H9 (cell line): ENCODE measurements at regions not wholly inside any gene's neighbourhood (a gene's known extent, or its start where the extent isn't known, plus 50 kb on each side); places are given as distances from the start of the nearest gene placed in this dataset.
"Not testable (repeated sequence)": the region's sequence is repeated elsewhere in the genome, so short reads cannot be mapped to it uniquely, and the experiment has no call there.

Experiments used
- DNase-seq: peaks from one replicate; pipeline ENCODE4 v3.0.0-alpha.2; 2017
- H2AFZ ChIP-seq: one replicate; pipeline ENCODE4 v1.6.1; 2013; ENCODE audit warnings: mild to moderate bottlenecking, low read length, control low read depth, moderate library complexity
- H2AK5ac ChIP-seq: 2 replicates; pipeline ENCODE4 v1.6.1; 2013; ENCODE audit warnings: low read length, control low read depth, mixed read lengths; ENCODE audit not compliant: insufficient read length
- H2BK120ac ChIP-seq: one replicate; pipeline ENCODE4 v1.6.1; 2013; ENCODE audit warnings: low read depth, mild to moderate bottlenecking, low read length, control low read depth, inconsistent platforms; ENCODE audit not compliant: poor library complexity, severe bottlenecking
- H2BK12ac ChIP-seq: 2 replicates; pipeline ENCODE4 v1.6.1; 2013; ENCODE audit warnings: low read length, control low read depth, mixed read lengths, low read depth; ENCODE audit not compliant: insufficient read length
- H2BK15ac ChIP-seq: 2 replicates; pipeline ENCODE4 v1.6.1; 2013; ENCODE audit warnings: low read depth, low read length, control low read depth
- H2BK20ac ChIP-seq: one replicate; pipeline ENCODE4 v1.6.1; 2013; ENCODE audit warnings: low read depth, mild to moderate bottlenecking, low read length, control low read depth, inconsistent platforms; ENCODE audit not compliant: poor library complexity, severe bottlenecking
- H2BK5ac ChIP-seq: 2 replicates; pipeline ENCODE4 v1.6.1; 2013; ENCODE audit warnings: low read length, control low read depth, mixed read lengths; ENCODE audit not compliant: insufficient read length
- H3K14ac ChIP-seq: 2 replicates; pipeline ENCODE4 v1.6.1; 2013; ENCODE audit warnings: low read length, control low read depth; ENCODE audit not compliant: insufficient read depth
- H3K18ac ChIP-seq: 2 replicates; pipeline ENCODE4 v1.6.1; 2013; ENCODE audit warnings: low read depth, mild to moderate bottlenecking, mixed read lengths, low read length, control low read depth; ENCODE audit not compliant: insufficient read length
- H3K23ac ChIP-seq: 2 replicates; pipeline ENCODE4 v1.6.1; 2013; ENCODE audit warnings: low read length, control low read depth, mixed read lengths, low read depth; ENCODE audit not compliant: insufficient read length
- H3K23me2 ChIP-seq: 2 replicates; pipeline ENCODE4 v1.6.1; 2013; ENCODE audit warnings: low read depth, mild to moderate bottlenecking, mixed read lengths, low read length, control low read depth; ENCODE audit not compliant: insufficient read length, poor library complexity, severe bottlenecking
- H3K27ac ChIP-seq: 2 replicates; pipeline ENCODE4 v1.5.1; 2013; ENCODE audit warnings: low read length, control low read depth, mixed read lengths, low read depth; ENCODE audit not compliant: insufficient read length
- H3K27me3 ChIP-seq: 2 replicates; pipeline ENCODE4 v1.6.1; 2013; ENCODE audit warnings: low read length, control low read depth, inconsistent platforms; ENCODE audit not compliant: insufficient read depth
- H3K4ac ChIP-seq: 2 replicates; pipeline ENCODE4 v1.6.1; 2013; ENCODE audit warnings: low read depth, mild to moderate bottlenecking, control low read depth, inconsistent platforms, low read length, moderate library complexity
- H3K4me1 ChIP-seq: 2 replicates; pipeline ENCODE4 v1.6.1; 2013; ENCODE audit warnings: low read length, control low read depth, inconsistent platforms; ENCODE audit not compliant: insufficient read depth
- H3K4me2 ChIP-seq: 2 replicates; pipeline ENCODE4 v1.6.1; 2013; ENCODE audit warnings: low read length, control low read depth, mixed read lengths; ENCODE audit not compliant: insufficient read length, insufficient read depth
- H3K56ac ChIP-seq: 2 replicates; pipeline ENCODE4 v1.6.1; 2013; ENCODE audit warnings: low read depth, mild to moderate bottlenecking, mixed read lengths, low read length, control low read depth; ENCODE audit not compliant: insufficient read length
- H3K79me1 ChIP-seq: 2 replicates; pipeline ENCODE4 v1.6.1; 2013; ENCODE audit warnings: low read depth, mild to moderate bottlenecking, moderate library complexity, low read length, control low read depth, inconsistent platforms; ENCODE audit not compliant: insufficient read depth, poor library complexity, severe bottlenecking
- H3K79me2 ChIP-seq: 2 replicates; pipeline ENCODE4 v1.6.1; 2013; ENCODE audit warnings: low read length, control low read depth, inconsistent platforms; ENCODE audit not compliant: insufficient read depth
- H3K9ac ChIP-seq: 2 replicates; pipeline ENCODE4 v1.6.1; 2013; ENCODE audit warnings: low read length, control low read depth, mixed read lengths; ENCODE audit not compliant: insufficient read length; ENCODE audit errors: extremely low read depth
- H3K9me3 ChIP-seq: one replicate; pipeline ENCODE4 v1.6.1; 2013; ENCODE audit warnings: low read depth, low read length, inconsistent platforms; ENCODE audit not compliant: control insufficient read depth
- H3T11ph ChIP-seq: one replicate; pipeline ENCODE4 v1.6.1; 2013; ENCODE audit warnings: mild to moderate bottlenecking, low read length, control low read depth, inconsistent platforms
- H4K20me1 ChIP-seq: one replicate; pipeline ENCODE4 v1.6.1; 2013; ENCODE audit not compliant: control insufficient read depth, insufficient read length, insufficient read depth
- H4K5ac ChIP-seq: 2 replicates; pipeline ENCODE4 v1.6.1; 2013; ENCODE audit warnings: low read depth, mild to moderate bottlenecking, mixed read lengths, low read length, control low read depth; ENCODE audit not compliant: insufficient read length
- H4K8ac ChIP-seq: replicated peaks from 2 replicates; pipeline ENCODE4 v1.6.1; 2013; ENCODE audit warnings: low read length, control low read depth, mixed read lengths, low read depth; ENCODE audit not compliant: insufficient read length
- H4K91ac ChIP-seq: 2 replicates; pipeline ENCODE4 v1.6.1; 2013; ENCODE audit warnings: low read depth, mild to moderate bottlenecking, moderate library complexity, mixed read lengths, low read length, control low read depth; ENCODE audit not compliant: insufficient read length
- H3K27ac Mint-ChIP-seq, 3 experiments: 2 replicates in 2 of 3; 3 replicates in 1 of 3; pipeline ENCODE4 v1.8.0; 2020 to 2021; ENCODE audit warnings: mixed read lengths in 3 of 3, mild to moderate bottlenecking in 1 of 3, moderate library complexity in 1 of 3
- H3K27me3 Mint-ChIP-seq: 2 replicates; pipeline ENCODE4 v1.8.0; 2021; ENCODE audit warnings: low read depth, mild to moderate bottlenecking, moderate library complexity, mixed read lengths
- H3K36me3 Mint-ChIP-seq, 3 experiments: 2 replicates in 2 of 3; 3 replicates in 1 of 3; pipeline ENCODE4 v1.8.0; 2020 to 2021; ENCODE audit warnings: low read depth in 3 of 3, mixed read lengths in 3 of 3; ENCODE audit not compliant: insufficient read depth in 1 of 3
- H3K4me1 Mint-ChIP-seq, 2 experiments: 2 replicates each; pipeline ENCODE4 v1.8.0; 2020; ENCODE audit warnings: mixed read lengths in 2 of 2
- H3K4me3 Mint-ChIP-seq, 2 experiments: 2 replicates in 1 of 2; 3 replicates in 1 of 2; pipeline ENCODE4 v1.8.0; 2020 to 2021; ENCODE audit warnings: mild to moderate bottlenecking in 2 of 2, mixed read lengths in 2 of 2, moderate library complexity in 1 of 2
- H3K9me3 Mint-ChIP-seq, 2 experiments: 2 replicates in 1 of 2; 3 replicates in 1 of 2; pipeline ENCODE4 v1.8.0; 2020; ENCODE audit warnings: mild to moderate bottlenecking in 2 of 2, mixed read lengths in 2 of 2, moderate library complexity in 1 of 2
- CTCF ChIP-seq: fragments of 200-600 bp; sonication (generic); conservative IDR thresholded peaks from 3 replicates; pipeline ENCODE4 v1.8.0; 2021; ENCODE audit warnings: antibody characterized with exemption, mild to moderate bottlenecking
- WGBS: extraction: QIAGEN DNeasy Blood & Tissue Kit; methylation state at CpG from one replicate; pipeline ENCODE4 v1.1.7; 2013; ENCODE audit warnings: missing lambda C conversion rate, low lambda C conversion rate, mixed read lengths; ENCODE audit not compliant: insufficient read length; ENCODE audit errors: extremely low coverage; 5-methylcytosine and 5-hydroxymethylcytosine counted together

- Histone ChIP-seq H4K91ac (no peak overlapping the region), H2BK120ac (no peak overlapping the region), H3K18ac (no peak overlapping the region), H3K14ac (no peak overlapping the region), H2BK20ac (no peak overlapping the region), H3K23ac (no peak overlapping the region), H3K56ac (no peak overlapping the region), H4K8ac (no peak overlapping the region), H2BK5ac (no peak overlapping the region), H3T11ph (no peak overlapping the region), H2AFZ (no peak overlapping the region), H3K4me1 (no peaks in the 10 kb centered on the region; the same call in 1 of the 2 replicates), H3K27ac (no peak overlapping the region), H4K20me1 (no peaks in the 10 kb centered on the region), H3K9me3 (no peaks in the 10 kb centered on the region), H3K27me3 (no peaks in the 10 kb centered on the region), H4K5ac (no peak overlapping the region), H3K23me2 (no peaks in the 10 kb centered on the region), H3K79me2 (no peaks in the 10 kb centered on the region; the same call in 1 of the 2 replicates), H2AK5ac (no peak overlapping the region), H2BK15ac (no peak overlapping the region), H3K4ac (no peak overlapping the region), H3K4me2 (no peak overlapping the region), H2BK12ac (no peak overlapping the region), H3K9ac (no peak overlapping the region), H3K79me1 (no peaks in the 10 kb centered on the region)
- H3K27ac Mint-ChIP-seq, result no peak overlapping the region
- no peak overlapping the region for H3K4me3 Mint-ChIP-seq
- DNase-seq, result no peak
- peaks cover 31 to 39% of the 10 kb centered on the region in 2 experiments for H3K4me1 Mint-ChIP-seq
- H3K27me3 Mint-ChIP-seq, result no peaks in the 10 kb centered on the region
- TF ChIP-seq CTCF, result no peak
- no CpG with 5 or more reads among the region's 3 CpGs for WGBS
- peaks cover 0 to 7% of the 10 kb centered on the region in 2 experiments; a peak in 2 of 5 replicates for H3K9me3 Mint-ChIP-seq
- peaks cover 0 to 10% (median 0%) of the 10 kb centered on the region in 3 experiments; a peak in 3 of 7 replicates for H3K36me3 Mint-ChIP-seq
Observed at GRCh38 chr3:102361101-102361500, 73.7 kb upstream of the ZPLD1 start.

- not testable (repeated sequence) for H3K4me1 Mint-ChIP-seq, H3K4ac ChIP-seq, H2BK20ac ChIP-seq, H4K8ac ChIP-seq, H3K79me2 ChIP-seq, H3K23ac ChIP-seq, H3K27ac ChIP-seq, H3K79me1 ChIP-seq, H4K91ac ChIP-seq, H3K27me3 Mint-ChIP-seq, H2BK12ac ChIP-seq, DNase-seq, H3K27me3 ChIP-seq, H2BK15ac ChIP-seq, H2AFZ ChIP-seq, H3K14ac ChIP-seq, H3K4me2 ChIP-seq, H3K23me2 ChIP-seq, H3K4me1 ChIP-seq, H3K9me3 Mint-ChIP-seq, H3K36me3 Mint-ChIP-seq, H3T11ph ChIP-seq, H3K4me3 Mint-ChIP-seq, H3K56ac ChIP-seq, H2BK120ac ChIP-seq, H2AK5ac ChIP-seq, H3K27ac Mint-ChIP-seq, H4K5ac ChIP-seq, H2BK5ac ChIP-seq, H4K20me1 ChIP-seq, H3K18ac ChIP-seq, H3K9ac ChIP-seq, H3K9me3 ChIP-seq
- WGBS, result no CpG with 5 or more reads among the region's 1 CpG
Observed at GRCh38 chr3:102366116-102366515, 68.7 kb upstream of the ZPLD1 start.
